Fibroblast of lung (primary cell): ENCODE measurements at regions not wholly inside any gene's neighbourhood (a gene's known extent, or its start where the extent isn't known, plus 50 kb on each side); places are given as distances from the start of the nearest gene placed in this dataset.

Experiments
- EZH2 ChIP-seq: IDR thresholded peaks from 2 replicates; pipeline ENCODE4 v1.5.1; 2012; ENCODE audit warnings: low read length, control low read depth, mild to moderate bottlenecking; ENCODE audit errors: missing control alignments
- TF ChIP-seq, protein P1 (sequence below), 2 donors: IDR thresholded peaks in 1 of 2; conservative IDR thresholded peaks in 1 of 2; 1 replicate in 1 of 2; 2 replicates in 1 of 2; pipeline ENCODE4 v1.5.1; 2011 to 2012; ENCODE audit warnings: low read length in 2 of 2, control low read depth in 1 of 2, inconsistent platforms in 1 of 2, low read depth in 1 of 2, mild to moderate bottlenecking in 1 of 2

DNA sequence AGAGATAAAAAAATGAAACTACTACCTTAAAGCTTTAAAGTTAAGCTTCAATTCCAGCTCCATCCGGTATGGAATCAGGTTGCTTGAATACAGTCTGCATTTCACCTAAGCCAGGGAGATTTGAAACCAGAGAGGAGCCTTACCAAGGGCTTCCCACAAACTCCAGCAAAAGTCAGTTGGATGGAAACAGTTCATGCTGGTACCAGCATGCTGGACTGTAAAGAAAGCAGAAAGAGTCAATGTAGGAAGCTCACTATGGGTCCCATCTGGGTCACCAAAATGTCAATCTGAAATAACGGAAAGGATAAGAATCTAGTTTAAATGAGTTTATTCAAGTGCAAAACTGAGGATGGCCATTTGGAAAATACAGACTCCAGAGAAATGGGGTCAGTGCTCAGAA is 65.3 kb downstream of the CDO1 start:
- TF ChIP-seq, protein P1, sequence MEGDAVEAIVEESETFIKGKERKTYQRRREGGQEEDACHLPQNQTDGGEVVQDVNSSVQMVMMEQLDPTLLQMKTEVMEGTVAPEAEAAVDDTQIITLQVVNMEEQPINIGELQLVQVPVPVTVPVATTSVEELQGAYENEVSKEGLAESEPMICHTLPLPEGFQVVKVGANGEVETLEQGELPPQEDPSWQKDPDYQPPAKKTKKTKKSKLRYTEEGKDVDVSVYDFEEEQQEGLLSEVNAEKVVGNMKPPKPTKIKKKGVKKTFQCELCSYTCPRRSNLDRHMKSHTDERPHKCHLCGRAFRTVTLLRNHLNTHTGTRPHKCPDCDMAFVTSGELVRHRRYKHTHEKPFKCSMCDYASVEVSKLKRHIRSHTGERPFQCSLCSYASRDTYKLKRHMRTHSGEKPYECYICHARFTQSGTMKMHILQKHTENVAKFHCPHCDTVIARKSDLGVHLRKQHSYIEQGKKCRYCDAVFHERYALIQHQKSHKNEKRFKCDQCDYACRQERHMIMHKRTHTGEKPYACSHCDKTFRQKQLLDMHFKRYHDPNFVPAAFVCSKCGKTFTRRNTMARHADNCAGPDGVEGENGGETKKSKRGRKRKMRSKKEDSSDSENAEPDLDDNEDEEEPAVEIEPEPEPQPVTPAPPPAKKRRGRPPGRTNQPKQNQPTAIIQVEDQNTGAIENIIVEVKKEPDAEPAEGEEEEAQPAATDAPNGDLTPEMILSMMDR (conservative IDR thresholded peaks at IDR 0.05 in 1 of 2, IDR thresholded peaks at IDR 0.05 in 1 of 2; ENCODE audit: low read depth in 1 of 2, low read length in 2 of 2) = no peak
- no peak for TF ChIP-seq EZH2
